Stimulated activated CD4-positive, alpha-beta T cell treated with anti-CD3 and anti-CD28 coated beads, Interleukin-15, amount 100 ng/mL, for 48 hours (primary cell): ENCODE measurements at regions not wholly inside any gene's neighbourhood (a gene's known extent, or its start where the extent isn't known, plus 50 kb on each side); places are given as distances from the start of the nearest gene placed in this dataset.

ENCODE experiments used
- DNase-seq, 2 donors: peaks; one replicate each; pipeline ENCODE4 v3.0.0-alpha.2; 2020; ENCODE audit warnings: low read depth in 2 of 2

- no peak for DNase-seq
Observed at GRCh38 chr1:99570486-99571089, 75.3 kb upstream of the PALMD start.

- DNase-seq: no peak
Observed at GRCh38 chr1:99571092-99571734, 74.7 kb upstream of the PALMD start.

GRCh38 chr1:99573431-99574217 lies 72.3 kb upstream of the PALMD start:
- DNase-seq: no peak

- no peak for DNase-seq
Observed at GRCh38 chr1:99577313-99577712, 68.6 kb upstream of the PALMD start.

GRCh38 chr1:99579691-99580172 lies 66.2 kb upstream of the PALMD start:
- no peak for DNase-seq

- no peak for DNase-seq
Observed at GRCh38 chr1:99580451-99580850, 65.5 kb upstream of the PALMD start.

- no peak for DNase-seq
Observed at GRCh38 chr1:99587008-99587407, 58.9 kb upstream of the PALMD start.

GRCh38 chr1:99589186-99589636 lies 56.7 kb upstream of the PALMD start:
- DNase-seq: no peak

GRCh38 chr1:99590578-99591209 lies 55.2 kb upstream of the PALMD start:
- DNase-seq: no peak

GRCh38 chr1:99591886-99592285 lies 54.0 kb upstream of the PALMD start:
- DNase-seq: no peak

GRCh38 chr1:99594205-99594604 lies 51.7 kb upstream of the PALMD start:
- no peak for DNase-seq

GRCh38 chr1:99595041-99595440 lies 50.9 kb upstream of the PALMD start:
- DNase-seq: no peak

- no peak for DNase-seq
Observed at GRCh38 chr1:99595441-99595840, 50.5 kb upstream of the PALMD start.
